Esophagus squamous epithelium (tissue), 4 donors: ENCODE measurements at regions not wholly inside any gene's neighbourhood (a gene's known extent, or its start where the extent isn't known, plus 50 kb on each side); places are given as distances from the start of the nearest gene placed in this dataset.

ENCODE experiments used
- POLR2A ChIP-seq, 4 donors: fragments of 450-650 bp; IDR thresholded peaks; one replicate each; pipeline ENCODE4 v1.6.1; 2017; ENCODE audit warnings: antibody characterized with exemption in 4 of 4, mild to moderate bottlenecking in 4 of 4, moderate library complexity in 3 of 4
- TF ChIP-seq, protein P1 (sequence below), 6 experiments: fragments of 450-650 bp in 4 of 6; fragments of 200-600 bp in 2 of 6; sonication (generic) in 2 of 6; IDR thresholded peaks; one replicate each; pipeline ENCODE4 v1.5.1; 2016 to 2019; ENCODE audit warnings: antibody characterized with exemption in 6 of 6, mild to moderate bottlenecking in 4 of 6, moderate library complexity in 4 of 6

DNA sequence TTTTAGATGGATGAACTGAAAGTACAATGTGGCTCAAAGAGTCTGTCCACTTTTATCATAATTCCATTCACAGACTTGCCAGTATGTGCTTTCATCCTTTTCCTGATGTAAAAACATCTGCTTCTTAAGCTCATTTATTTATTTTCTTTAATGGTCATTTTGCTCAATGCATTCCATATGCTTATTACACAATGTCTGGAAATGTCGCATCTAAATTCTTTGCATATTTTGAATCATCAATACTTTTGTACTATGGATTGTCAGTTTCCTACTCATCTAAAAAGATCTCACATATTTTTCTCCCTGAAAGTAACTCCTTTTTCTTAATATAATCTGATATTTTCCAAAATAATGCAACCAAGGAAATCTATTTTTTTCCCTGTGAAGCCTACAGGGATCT, 1315.8 kb downstream of the EFNB2 start:
- TF ChIP-seq POLR2A (IDR thresholded peaks at IDR 0.05) = no peak
- TF ChIP-seq, protein P1, sequence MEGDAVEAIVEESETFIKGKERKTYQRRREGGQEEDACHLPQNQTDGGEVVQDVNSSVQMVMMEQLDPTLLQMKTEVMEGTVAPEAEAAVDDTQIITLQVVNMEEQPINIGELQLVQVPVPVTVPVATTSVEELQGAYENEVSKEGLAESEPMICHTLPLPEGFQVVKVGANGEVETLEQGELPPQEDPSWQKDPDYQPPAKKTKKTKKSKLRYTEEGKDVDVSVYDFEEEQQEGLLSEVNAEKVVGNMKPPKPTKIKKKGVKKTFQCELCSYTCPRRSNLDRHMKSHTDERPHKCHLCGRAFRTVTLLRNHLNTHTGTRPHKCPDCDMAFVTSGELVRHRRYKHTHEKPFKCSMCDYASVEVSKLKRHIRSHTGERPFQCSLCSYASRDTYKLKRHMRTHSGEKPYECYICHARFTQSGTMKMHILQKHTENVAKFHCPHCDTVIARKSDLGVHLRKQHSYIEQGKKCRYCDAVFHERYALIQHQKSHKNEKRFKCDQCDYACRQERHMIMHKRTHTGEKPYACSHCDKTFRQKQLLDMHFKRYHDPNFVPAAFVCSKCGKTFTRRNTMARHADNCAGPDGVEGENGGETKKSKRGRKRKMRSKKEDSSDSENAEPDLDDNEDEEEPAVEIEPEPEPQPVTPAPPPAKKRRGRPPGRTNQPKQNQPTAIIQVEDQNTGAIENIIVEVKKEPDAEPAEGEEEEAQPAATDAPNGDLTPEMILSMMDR (IDR thresholded peaks at IDR 0.05) = no peak
